Fibroblast of skin of right biceps (primary cell): ENCODE measurements at regions not wholly inside any gene's neighbourhood (a gene's known extent, or its start where the extent isn't known, plus 50 kb on each side); places are given as distances from the start of the nearest gene placed in this dataset.
"Not testable (repeated sequence)": the region's sequence is repeated elsewhere in the genome, so short reads cannot be mapped to it uniquely, and the experiment has no call there.

ENCODE experiments used
- DNase-seq: peaks from one replicate; pipeline ENCODE4 v3.0.0-alpha.2; 2013

- DNase-seq: no peak
Measured at GRCh38 chr13:81406639-81407292, 1065.8 kb upstream of the SPRY2 start.

DNA sequence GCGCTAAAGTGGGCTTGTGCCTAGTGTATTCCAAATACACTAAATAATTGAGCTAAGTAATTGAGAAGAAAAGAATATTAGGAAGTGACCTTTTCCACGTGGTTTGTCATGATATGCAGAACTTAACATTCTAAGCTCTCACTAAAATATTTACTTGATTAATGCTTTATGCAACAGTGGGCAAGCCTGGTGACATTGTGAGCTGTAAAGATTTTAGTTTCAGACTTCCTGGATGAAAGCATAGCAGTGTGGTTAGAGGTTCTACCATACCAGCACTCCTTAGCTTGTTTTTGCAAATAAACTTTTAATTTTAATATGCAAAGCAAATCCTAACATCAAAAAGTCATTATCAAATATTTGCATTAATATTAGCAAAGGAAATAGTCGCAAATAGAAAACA, 1065.1 kb upstream of the SPRY2 start:
- DNase-seq: no peak

DNA sequence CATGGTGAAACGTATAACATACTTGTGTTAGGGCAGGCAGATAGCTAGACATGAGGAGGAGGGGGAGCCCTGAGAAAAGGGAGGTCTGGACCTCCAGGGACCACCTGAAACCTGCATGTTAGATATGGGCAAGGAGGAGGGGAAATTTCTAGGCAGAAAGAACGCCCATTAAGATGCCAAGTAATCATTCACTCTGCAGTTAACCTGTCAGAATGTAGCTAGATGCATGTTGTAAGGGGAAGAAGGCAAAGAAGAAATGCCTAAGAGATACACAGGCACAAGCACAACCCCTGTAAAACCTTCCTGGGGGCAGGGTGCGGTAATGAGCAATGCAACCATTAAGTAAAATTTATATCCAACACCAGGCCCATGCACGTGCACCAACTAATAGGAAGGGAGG, 1055.3 kb upstream of the SPRY2 start:
- no peak for DNase-seq

DNA sequence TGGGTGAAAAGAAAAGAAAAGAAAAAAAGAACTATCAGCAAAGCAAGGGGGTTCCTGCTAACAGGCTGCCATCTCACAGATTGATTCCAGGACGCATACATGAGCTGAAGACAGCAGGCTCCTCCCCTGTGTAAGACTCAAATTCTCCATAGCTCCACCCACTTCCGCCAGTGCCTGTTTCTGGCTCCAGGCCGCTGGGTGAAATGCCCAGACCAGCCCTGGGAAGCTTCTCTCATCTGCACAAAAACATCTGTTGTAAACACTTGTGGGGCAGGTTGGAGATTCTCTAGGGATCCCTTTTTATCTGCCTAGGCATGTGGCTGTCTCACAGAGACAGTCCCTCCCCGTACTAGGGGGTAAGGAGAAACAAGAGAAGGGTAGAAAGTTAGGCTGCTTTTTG, 1054.4 kb upstream of the SPRY2 start:
- DNase-seq: no peak

DNA sequence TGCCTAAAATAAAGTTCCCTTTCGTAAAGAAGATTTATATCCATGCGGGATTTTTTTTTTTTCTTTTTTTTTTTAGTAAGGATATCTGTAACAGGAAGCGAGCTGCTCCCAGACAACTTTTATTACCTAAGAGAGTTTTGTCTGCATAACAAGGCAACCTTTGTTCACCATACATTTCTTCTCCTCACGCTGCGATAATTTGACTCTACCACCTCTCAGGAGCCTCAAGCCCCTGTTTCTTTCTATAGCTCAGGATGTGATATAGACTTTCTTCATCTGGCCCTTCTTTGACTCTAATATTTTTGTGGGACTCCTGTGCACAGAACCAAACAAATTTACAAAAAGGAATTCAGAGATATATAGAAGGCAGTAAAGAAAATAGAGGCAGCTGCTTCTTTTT, 1053.7 kb upstream of the SPRY2 start:
- DNase-seq: no peak

DNA sequence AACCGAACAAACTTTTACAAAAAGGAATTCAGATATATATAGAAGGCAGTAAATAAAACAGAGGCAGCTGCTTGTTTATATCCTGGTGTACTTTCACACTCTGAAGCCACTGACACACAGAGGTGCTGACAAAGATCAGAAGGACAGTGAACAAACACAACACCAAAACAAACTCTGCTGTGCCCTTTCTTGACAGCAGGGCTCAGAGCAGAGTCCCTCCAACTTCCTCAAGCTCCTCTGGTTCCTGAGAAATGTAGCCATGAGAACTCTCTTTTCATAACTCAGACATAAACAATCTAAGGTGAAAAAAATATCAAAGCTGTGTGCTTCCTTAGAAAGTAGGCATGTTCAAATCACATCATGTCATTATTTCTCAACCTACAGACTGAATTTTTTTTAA, 1052.8 kb upstream of the SPRY2 start:
- DNase-seq: no peak

DNA sequence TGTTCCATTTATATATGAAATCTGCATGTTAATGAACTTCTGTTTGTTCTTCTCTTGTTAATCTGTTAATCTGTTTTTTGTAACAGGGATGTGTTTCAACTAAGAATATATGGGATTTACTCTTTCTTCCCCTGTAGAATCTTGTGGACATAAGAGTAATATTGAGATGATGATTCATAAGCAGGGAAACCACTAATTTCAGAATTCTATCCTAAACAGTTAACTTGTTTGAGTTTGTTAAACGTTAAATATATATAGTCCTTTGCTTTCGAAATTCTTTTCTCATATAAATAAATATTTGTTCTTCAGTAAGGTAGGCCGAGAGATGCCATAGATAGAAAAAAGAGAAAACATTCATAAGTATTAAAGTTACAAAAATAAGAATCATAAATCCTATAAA, 1052.2 kb upstream of the SPRY2 start:
- no peak for DNase-seq

GRCh38 chr13:81388400-81388799, 1047.5 kb upstream of the SPRY2 start:
- no peak for DNase-seq

GRCh38 chr13:81383444-81383843, 1042.5 kb upstream of the SPRY2 start:
- DNase-seq: no peak

DNA sequence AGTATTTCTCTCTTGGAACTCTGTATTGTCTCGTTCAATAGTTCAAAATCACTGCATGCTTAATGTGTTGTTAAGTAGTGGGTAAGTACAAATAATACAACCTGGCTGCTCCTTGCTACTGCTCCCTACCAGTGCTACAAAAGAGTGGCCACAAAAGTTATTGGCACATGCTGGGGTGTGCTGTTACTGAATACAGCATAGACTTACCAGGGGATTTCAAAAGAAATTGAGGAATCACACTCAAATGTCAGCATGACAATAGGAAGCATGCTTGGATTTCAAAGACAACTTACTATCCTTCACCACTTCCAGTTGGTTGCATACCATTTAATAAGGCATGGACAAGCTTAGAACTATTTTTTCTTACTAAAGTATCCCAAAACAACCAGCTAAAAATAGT, 1041.3 kb upstream of the SPRY2 start:
- no peak for DNase-seq

DNA sequence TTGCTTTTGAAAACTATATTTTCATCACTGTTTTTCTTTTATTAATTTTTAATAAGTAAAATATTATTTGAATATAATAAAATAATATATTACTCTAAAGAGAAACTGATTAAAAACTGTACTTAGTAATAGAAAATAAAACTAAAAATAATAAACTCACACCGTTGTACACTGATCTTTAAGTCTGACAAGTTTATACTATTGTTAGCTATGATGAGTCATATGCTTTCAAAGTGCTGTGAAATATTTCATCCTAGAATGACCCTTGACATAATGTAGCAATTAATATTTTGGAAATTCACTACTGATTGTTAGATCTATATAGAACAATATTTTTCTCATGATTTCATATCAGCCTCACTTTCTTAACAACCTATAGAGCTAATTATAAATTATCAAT, 1040.6 kb upstream of the SPRY2 start:
- no peak for DNase-seq

GRCh38 chr13:81379183-81379582, 1038.3 kb upstream of the SPRY2 start:
- no peak for DNase-seq

- DNase-seq: no peak
Measured at GRCh38 chr13:81377921-81378320, 1037.0 kb upstream of the SPRY2 start.

DNA sequence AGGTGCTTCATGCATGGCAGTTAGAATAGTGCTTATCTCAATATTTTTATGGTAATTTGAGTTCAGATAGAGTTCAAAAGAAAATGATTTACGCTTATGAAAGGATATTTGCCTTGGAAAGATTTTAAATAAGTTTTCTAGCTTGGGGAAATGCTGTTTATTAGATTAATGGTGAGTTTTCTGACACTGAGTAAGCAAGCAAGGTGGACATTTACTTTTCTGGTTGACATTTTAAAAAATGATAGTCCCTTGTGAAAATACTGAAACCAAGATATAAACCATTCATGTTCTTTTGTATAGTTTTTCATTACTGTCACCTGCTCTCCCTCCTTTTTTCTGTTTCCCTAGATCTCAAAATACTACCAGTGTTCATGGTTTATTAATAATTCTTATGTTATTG, 1034.8 kb upstream of the SPRY2 start:
- no peak for DNase-seq

GRCh38 chr13:81362711-81363110, 1021.8 kb upstream of the SPRY2 start:
- DNase-seq: not testable (repeated sequence)

- DNase-seq: no peak
Measured at GRCh38 chr13:81350056-81350455, 1009.1 kb upstream of the SPRY2 start.

GRCh38 chr13:81340118-81341069, 999.5 kb upstream of the SPRY2 start:
- DNase-seq: not testable (repeated sequence)

- not testable (repeated sequence) for DNase-seq
Measured at GRCh38 chr13:81339666-81340065, 998.7 kb upstream of the SPRY2 start.

- no peak for DNase-seq
Measured at GRCh38 chr13:81334481-81334880, 993.6 kb upstream of the SPRY2 start.

- no peak for DNase-seq
Measured at GRCh38 chr13:81326913-81327312, 986.0 kb upstream of the SPRY2 start.

DNA sequence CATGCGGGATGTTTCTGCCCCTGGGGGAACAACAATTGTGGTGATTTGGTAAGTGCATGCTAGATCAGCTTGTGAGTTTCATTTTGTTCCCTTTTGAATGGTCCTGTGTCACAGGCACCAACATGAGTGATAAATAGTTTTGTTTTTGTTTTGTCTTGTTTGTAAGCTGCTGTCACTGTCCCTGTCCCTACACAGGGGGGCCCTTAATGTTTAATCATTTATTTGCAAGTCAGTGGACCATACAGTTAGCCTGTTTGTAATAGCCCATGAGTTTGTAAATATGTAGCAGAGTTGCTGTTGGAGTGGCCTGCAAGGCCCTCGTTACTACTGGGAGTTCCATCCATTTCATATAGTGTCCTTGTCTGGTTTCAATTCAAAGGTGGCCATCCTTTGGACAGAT, 979.6 kb upstream of the SPRY2 start:
- no peak for DNase-seq

DNA sequence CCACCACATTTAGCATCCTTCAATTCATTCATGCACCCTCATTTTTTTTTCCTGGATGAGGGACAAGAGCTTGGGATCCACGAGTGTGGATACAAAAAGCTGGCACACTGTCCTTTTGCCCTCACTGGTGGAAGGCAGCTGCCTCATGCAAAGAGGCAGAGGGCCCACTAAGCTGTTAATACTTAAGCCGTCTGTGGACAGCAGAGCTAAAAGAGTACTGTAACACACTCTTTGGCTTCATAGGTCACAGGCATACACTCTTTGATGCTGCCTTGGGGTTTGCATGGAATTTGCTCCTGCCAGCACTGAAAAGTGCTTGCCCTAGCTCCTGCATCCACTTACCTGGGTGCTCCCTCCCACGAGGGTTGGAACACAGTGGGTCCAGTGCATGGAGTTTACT, 978.4 kb upstream of the SPRY2 start:
- no peak for DNase-seq

DNA sequence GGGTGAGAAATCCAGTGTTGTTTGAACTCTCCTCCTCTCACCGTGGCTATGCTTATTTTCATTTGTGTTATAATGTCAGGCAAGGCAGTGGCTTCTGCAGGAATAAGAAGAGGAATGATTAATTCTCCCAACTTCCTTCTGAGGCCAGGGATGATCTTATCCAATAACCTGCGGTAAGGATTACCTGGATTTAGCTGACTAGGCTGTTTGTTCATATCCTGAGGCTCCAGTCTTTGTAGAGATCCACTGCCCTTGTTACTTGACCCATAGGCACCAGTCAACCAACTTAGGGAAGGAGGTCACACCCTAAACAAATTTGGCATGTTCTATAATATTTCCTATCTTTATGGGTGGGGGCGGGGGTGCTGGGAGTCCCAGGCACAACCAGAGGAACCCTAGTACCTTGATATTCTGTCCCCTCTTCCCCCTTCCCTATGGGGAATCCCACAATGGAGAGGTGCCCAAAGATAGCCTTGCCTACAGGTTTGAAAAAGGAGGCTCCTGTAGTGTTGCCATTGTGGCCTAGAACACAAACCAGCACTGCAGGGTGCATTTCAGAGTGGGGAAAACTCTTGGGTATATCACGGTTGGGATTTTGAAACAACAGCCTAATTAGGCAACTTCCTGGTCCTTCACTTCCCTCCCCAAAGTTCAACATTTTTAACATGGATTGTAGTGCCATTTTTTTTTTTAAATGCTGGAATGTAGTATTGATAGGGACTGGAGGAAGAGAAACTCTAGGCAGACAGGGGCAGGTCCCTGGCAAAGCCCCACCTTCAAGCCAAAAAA, 977.5 kb upstream of the SPRY2 start:
- no peak for DNase-seq

DNA sequence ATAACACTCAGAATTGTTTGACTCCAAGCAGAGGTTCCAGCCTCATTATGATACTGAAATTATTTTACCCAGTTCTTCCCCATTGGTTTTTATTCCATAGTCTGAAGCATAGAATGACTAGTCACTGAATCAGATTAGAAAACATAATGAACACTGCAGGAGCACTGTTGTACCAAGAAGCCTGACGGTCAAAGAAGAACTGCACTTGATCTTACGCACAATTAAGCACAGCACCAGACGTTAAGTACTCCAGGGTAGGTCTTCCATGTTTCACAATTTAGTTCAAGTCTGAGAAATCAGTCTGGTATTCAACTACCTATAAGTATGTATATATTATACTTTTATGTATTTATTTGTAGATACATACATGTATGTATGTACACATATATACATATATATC, 973.5 kb upstream of the SPRY2 start:
- no peak for DNase-seq
